Keratinocyte (primary cell): ENCODE measurements at regions not wholly inside any gene's neighbourhood (a gene's known extent, or its start where the extent isn't known, plus 50 kb on each side); places are given as distances from the start of the nearest gene placed in this dataset.

Source experiments
- DNase-seq: peaks from one replicate; pipeline ENCODE4 v3.0.0-alpha.2; 2011; ENCODE audit warnings: low read depth, missing footprints, low spot score
- FAIRE-seq: peaks from 2 replicates; lab custom pipeline; 2011; peaks lifted over from hg19 to GRCh38; lab: Jason Lieb, UNC
- H2AFZ ChIP-seq: 2 replicates; pipeline ENCODE4 v1.6.0; 2012; ENCODE audit warnings: low read length, control low read depth, inconsistent platforms; ENCODE audit not compliant: control insufficient read depth
- H3K27ac ChIP-seq: 2 replicates; pipeline ENCODE4 v1.5.1; 2011; ENCODE audit warnings: low read length; ENCODE audit not compliant: control insufficient read depth, insufficient read depth
- H3K27me3 ChIP-seq: 3 replicates; pipeline ENCODE4 v1.6.0; 2011; ENCODE audit warnings: low read length; ENCODE audit not compliant: control insufficient read depth, insufficient read depth; ENCODE audit errors: extremely low read depth
- H3K36me3 ChIP-seq, 2 experiments: 2 replicates in 1 of 2; 3 replicates in 1 of 2; pipeline ENCODE4 v1.5.1; 2011; ENCODE audit warnings: low read length in 2 of 2, mild to moderate bottlenecking in 1 of 2; ENCODE audit not compliant: control insufficient read depth in 2 of 2, insufficient read depth in 2 of 2; ENCODE audit errors: extremely low read depth in 1 of 2
- H3K4me1 ChIP-seq: 3 replicates; pipeline ENCODE4 v1.5.1; 2011; ENCODE audit warnings: low read length; ENCODE audit not compliant: control insufficient read depth, insufficient read depth; ENCODE audit errors: extremely low read depth
- H3K4me2 ChIP-seq: 3 replicates; pipeline ENCODE4 v1.6.0; 2011; ENCODE audit warnings: low read depth, low read length; ENCODE audit not compliant: control insufficient read depth, insufficient read depth; ENCODE audit errors: extremely low read depth
- H3K4me3 ChIP-seq, 3 experiments: fragments of 200-600 bp in 1 of 3; sonication (generic) in 1 of 3; 2 replicates in 2 of 3; 3 replicates in 1 of 3; pipeline ENCODE4 v1.5.1; 2011 to 2016; ENCODE audit warnings: low read length in 3 of 3, mild to moderate bottlenecking in 3 of 3, control low read depth in 2 of 3, inconsistent platforms in 1 of 3, low read depth in 1 of 3, mixed read lengths in 1 of 3, mixed run types in 1 of 3, moderate library complexity in 1 of 3; ENCODE audit not compliant: control insufficient read depth in 2 of 3, insufficient read depth in 2 of 3; ENCODE audit errors: extremely low read depth in 1 of 3
- H3K79me2 ChIP-seq: 2 replicates; pipeline ENCODE4 v1.6.0; 2012; ENCODE audit warnings: low read length; ENCODE audit not compliant: control insufficient read depth, insufficient read depth
- H3K9ac ChIP-seq: 3 replicates; pipeline ENCODE4 v1.6.0; 2011; ENCODE audit warnings: low read length; ENCODE audit not compliant: control insufficient read depth, insufficient read depth; ENCODE audit errors: extremely low read depth
- H3K9me1 ChIP-seq: 3 replicates; pipeline ENCODE4 v1.6.0; 2011; ENCODE audit warnings: low read length; ENCODE audit not compliant: control insufficient read depth, insufficient read depth; ENCODE audit errors: extremely low read depth
- H3K9me3 ChIP-seq: 2 replicates; pipeline ENCODE4 v1.5.1; 2012; ENCODE audit warnings: low read depth, low read length; ENCODE audit not compliant: control insufficient read depth
- H4K20me1 ChIP-seq: 3 replicates; pipeline ENCODE4 v1.6.0; 2011; ENCODE audit warnings: low read length; ENCODE audit not compliant: control insufficient read depth, insufficient read depth; ENCODE audit errors: extremely low read depth
- EZH2 ChIP-seq: IDR thresholded peaks from one replicate; pipeline ENCODE4 v1.6.1; 2012; ENCODE audit warnings: inconsistent platforms, mild to moderate bottlenecking, low read length, moderate library complexity
- dilution Hi-C: fragments of 300-500 bp; cut with MboI; formaldehyde crosslinking; loops from one replicate; pipeline ENCODE4 v1.7.0; 2020; ENCODE audit warnings: low sequenced_read_pairs; ENCODE audit not compliant: extremely low pct_ligation_motif_present
- TF ChIP-seq, protein P1 (sequence below), 3 experiments: IDR thresholded peaks in 1 of 3; conservative IDR thresholded peaks in 1 of 3; optimal IDR thresholded peaks in 1 of 3; 2 replicates in 2 of 3; 3 replicates in 1 of 3; pipeline versions ENCODE3 to v1.5.1; 2011; ENCODE audit warnings: low read length in 3 of 3, mild to moderate bottlenecking in 3 of 3, moderate library complexity in 2 of 3, control low read depth in 1 of 3, inconsistent platforms in 1 of 3; ENCODE audit not compliant: insufficient read depth in 2 of 3; ENCODE audit errors: extremely low read depth in 1 of 3

- no peaks in the 10 kb centered on the region for H3K4me1 ChIP-seq
- no peaks in the 10 kb centered on the region for H3K9me3 ChIP-seq
- no peak overlapping the region for H3K4me2 ChIP-seq
- dilution Hi-C loops, result no loop called here
- H3K36me3 ChIP-seq, result no peaks in the 10 kb centered on the region
- FAIRE-seq, result no peak
- H3K79me2 ChIP-seq, result no peaks in the 10 kb centered on the region
- no peaks in the 10 kb centered on the region for H4K20me1 ChIP-seq
- TF ChIP-seq EZH2, result no peak
- TF ChIP-seq, protein P1, sequence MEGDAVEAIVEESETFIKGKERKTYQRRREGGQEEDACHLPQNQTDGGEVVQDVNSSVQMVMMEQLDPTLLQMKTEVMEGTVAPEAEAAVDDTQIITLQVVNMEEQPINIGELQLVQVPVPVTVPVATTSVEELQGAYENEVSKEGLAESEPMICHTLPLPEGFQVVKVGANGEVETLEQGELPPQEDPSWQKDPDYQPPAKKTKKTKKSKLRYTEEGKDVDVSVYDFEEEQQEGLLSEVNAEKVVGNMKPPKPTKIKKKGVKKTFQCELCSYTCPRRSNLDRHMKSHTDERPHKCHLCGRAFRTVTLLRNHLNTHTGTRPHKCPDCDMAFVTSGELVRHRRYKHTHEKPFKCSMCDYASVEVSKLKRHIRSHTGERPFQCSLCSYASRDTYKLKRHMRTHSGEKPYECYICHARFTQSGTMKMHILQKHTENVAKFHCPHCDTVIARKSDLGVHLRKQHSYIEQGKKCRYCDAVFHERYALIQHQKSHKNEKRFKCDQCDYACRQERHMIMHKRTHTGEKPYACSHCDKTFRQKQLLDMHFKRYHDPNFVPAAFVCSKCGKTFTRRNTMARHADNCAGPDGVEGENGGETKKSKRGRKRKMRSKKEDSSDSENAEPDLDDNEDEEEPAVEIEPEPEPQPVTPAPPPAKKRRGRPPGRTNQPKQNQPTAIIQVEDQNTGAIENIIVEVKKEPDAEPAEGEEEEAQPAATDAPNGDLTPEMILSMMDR (optimal IDR thresholded peaks at IDR 0.05 in 1 of 3, IDR thresholded peaks at IDR 0.05 in 1 of 3, conservative IDR thresholded peaks at IDR 0.05 in 1 of 3; ENCODE audit: extremely low read depth in 1 of 3, insufficient read depth in 2 of 3, low read length in 3 of 3), result no peak
- H3K9me1 ChIP-seq, result no peaks in the 10 kb centered on the region
- H3K9ac ChIP-seq, result no peak overlapping the region
- no peak overlapping the region for H3K4me3 ChIP-seq
- H3K27ac ChIP-seq, result no peak overlapping the region
- no peak overlapping the region for H2AFZ ChIP-seq
- no peaks in the 10 kb centered on the region for H3K27me3 ChIP-seq
- no peak for DNase-seq
Measured at GRCh38 chr21:15119486-15119885, 54.7 kb upstream of the NRIP1 start.

GRCh38 chr21:15121097-15121654 lies 56.4 kb upstream of the NRIP1 start:
- Histone ChIP-seq H3K27ac (no peak overlapping the region), H3K4me1 (no peaks in the 10 kb centered on the region), H3K27me3 (no peaks in the 10 kb centered on the region), H3K9me1 (no peaks in the 10 kb centered on the region), H4K20me1 (no peaks in the 10 kb centered on the region), H3K79me2 (no peaks in the 10 kb centered on the region), H3K9me3 (no peaks in the 10 kb centered on the region), H2AFZ (no peak overlapping the region), H3K9ac (no peak overlapping the region), H3K4me2 (no peak overlapping the region), H3K36me3 (no peaks in the 10 kb centered on the region), H3K4me3 (no peak overlapping the region)
- TF ChIP-seq, protein P1 (optimal IDR thresholded peaks at IDR 0.05 in 1 of 3, IDR thresholded peaks at IDR 0.05 in 1 of 3, conservative IDR thresholded peaks at IDR 0.05 in 1 of 3; ENCODE audit: extremely low read depth in 1 of 3, insufficient read depth in 2 of 3, low read length in 3 of 3), result no peak
- dilution Hi-C loops, result no loop called here
- FAIRE-seq, result no peak
- no peak for DNase-seq
